ENCODE measurements at regions not wholly inside any gene's neighbourhood (a gene's known extent, or its start where the extent isn't known, plus 50 kb on each side); places are given as distances from the start of the nearest gene placed in this dataset.
"Not testable (repeated sequence)": the region's sequence is repeated elsewhere in the genome, so short reads cannot be mapped to it uniquely, and the experiment has no call there.

- no peak for DNase-seq
These were observed 765.3 kb upstream of the SLIT2 start for GRCh38 chr4:19486400-19486799.

DNA sequence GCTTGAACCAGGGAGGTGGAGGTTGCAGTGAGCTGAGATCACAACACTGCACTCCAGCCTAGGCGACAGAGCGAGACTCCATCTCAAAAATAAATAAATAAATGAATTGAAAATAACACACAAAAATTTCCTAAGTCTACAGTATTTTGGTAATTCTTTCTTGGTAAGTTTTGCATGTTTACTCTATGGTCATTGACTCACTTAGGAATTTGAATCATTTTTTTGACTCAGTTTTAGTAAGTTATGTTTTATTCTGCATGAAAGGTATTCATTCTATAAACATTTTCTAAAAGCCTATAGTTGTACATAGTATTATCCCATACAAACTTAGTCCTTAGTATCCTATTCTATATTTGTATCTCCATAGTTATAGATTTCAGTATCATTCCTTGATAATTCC lies 772.9 kb upstream of the SLIT2 start:
- no peak for DNase-seq

DNA sequence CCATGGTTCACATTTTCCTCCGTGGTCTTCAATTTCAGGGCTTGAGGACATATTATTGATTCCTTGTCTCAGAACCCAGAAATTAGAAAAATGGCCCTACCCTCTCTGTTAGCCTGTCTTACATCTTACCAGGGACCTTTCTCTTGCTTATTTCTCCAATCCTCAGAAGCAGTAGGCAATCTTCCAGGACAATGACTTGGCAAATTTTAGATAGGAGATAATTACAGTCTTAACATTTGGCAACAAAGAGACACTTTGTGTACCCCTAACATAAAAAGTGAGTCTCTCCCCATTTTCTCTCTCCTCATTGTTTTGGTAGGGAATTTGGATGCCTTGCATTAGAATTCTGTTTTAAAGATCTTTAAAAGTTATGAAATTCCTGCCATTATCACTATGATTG lies 778.1 kb upstream of the SLIT2 start:
- no peak for DNase-seq

GRCh38 chr4:19472666-19473065 lies 779.0 kb upstream of the SLIT2 start:
- no peak for DNase-seq

- DNase-seq: not testable (repeated sequence)
These were observed 781.7 kb upstream of the SLIT2 start for GRCh38 chr4:19470001-19470400.

DNA sequence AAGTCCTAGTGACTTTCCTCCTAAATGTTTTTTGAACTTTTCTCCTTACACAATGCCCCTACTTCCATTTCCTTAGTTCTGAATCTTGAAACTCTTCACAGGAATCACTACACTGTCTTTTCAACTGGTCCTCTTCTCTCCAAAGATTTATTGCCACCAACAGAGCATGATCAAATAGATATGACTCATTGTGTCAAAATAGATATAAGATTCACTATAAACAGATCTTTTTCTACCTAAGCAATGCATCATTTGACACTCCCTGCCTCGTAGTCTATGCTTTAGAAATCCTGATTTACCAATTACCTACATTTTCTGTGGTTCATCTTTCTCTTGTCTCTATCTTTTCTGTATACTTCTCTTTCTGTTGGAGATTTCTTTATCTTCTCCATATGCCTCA lies 789.6 kb upstream of the SLIT2 start:
- DNase-seq: no peak

- no peak for DNase-seq
These were observed 795.7 kb upstream of the SLIT2 start for GRCh38 chr4:19455850-19456602.

GRCh38 chr4:19455196-19455595 lies 796.5 kb upstream of the SLIT2 start:
- no peak for DNase-seq

GRCh38 chr4:19438233-19438632 lies 813.5 kb upstream of the SLIT2 start:
- DNase-seq: no peak

GRCh38 chr4:19437008-19437407 lies 814.7 kb upstream of the SLIT2 start:
- no peak for DNase-seq

DNA sequence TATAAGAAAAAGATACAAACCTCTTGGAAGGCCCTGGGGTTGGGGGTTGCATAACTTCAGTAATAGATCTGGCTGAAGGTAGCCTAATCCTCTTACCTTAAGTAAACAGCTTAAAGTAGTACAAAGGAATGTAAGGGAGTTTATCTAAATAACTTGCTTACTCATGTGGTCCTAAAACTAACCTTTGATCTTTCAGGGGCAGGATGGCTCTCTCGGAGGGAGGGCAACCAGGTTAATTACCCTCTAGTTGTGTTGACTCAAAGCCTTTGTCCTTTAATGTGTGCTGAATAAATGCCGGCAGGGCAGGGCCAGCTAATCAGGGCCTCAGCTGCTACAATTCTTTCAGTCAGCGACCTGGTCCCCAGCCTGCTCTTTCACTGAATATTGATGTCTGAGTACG lies 822.0 kb upstream of the SLIT2 start:
- DNase-seq: no peak

- DNase-seq: no peak
These were observed 826.6 kb upstream of the SLIT2 start for GRCh38 chr4:19425146-19425545.

GRCh38 chr4:19417256-19417655 lies 834.4 kb upstream of the SLIT2 start:
- no peak for DNase-seq

GRCh38 chr4:19416146-19416545 lies 835.6 kb upstream of the SLIT2 start:
- DNase-seq: no peak

DNA sequence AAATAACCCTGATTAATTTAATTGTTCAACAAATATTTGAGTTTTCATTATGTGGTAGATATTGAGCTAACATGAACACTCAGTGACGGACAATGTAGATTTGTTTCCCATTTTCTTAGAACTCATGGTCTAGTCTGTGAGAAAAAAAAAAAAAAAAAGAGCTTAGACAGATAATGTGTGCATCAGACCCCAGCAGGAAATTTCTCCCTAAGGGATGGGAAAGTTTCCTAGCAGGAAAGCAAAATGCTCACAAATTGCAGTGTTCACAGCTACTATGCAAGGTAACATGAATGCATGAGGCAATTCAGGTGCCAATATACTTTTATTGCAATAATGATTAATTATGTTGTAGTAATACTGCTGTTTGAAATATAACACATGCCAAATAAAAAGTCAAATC lies 843.2 kb upstream of the SLIT2 start:
- no peak for DNase-seq

- DNase-seq: no peak
These were observed 844.9 kb upstream of the SLIT2 start for GRCh38 chr4:19406789-19407188.

DNA sequence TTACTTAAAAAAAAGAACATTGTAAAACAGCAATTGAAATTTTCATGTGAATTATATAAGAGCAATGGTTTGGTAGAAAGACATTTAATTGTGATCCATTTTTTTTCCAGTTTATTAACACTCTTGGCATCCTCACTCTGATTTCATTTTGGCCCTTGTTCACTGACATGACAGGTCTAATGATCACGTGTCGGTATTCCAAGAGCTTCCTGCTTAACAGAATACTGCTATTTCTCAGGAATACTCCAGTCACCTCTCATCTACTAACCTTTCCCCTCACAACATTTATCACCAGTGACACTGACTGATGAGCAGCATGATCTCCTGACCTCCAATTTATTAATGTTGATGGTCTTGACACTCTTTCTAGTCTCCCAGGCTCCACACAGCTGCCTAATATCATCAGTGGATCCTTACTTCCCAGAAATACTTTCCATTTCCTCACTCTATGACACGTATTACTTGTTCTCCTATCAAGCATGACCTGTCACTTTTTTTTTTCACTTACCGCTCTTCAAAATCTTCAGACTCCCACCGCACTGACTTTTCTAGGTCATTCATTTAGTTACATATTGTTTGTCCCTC lies 847.8 kb upstream of the SLIT2 start:
- no peak for DNase-seq

DNA sequence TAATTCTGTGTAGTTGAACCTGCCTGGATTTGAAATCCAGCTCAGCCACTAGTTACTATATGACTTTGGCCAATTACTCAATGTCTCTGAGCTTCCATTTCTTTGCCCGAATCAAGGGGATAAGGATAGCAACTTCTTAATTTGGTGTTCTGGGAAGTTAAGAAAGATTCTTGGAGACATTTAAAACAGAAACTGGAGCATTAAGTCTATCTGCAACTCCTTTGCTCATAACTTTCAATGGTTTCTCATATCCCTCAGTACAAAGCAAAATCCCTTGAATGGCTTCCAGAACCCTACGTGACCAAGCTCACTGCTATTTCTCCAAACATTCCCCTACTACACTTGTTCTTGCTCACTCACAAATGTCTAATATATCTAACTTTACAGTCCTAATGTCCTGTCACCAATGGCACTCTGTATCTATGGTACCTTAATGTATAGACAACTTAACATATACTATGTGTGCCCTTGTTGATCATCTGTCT lies 849.1 kb upstream of the SLIT2 start:
- no peak for DNase-seq

DNA sequence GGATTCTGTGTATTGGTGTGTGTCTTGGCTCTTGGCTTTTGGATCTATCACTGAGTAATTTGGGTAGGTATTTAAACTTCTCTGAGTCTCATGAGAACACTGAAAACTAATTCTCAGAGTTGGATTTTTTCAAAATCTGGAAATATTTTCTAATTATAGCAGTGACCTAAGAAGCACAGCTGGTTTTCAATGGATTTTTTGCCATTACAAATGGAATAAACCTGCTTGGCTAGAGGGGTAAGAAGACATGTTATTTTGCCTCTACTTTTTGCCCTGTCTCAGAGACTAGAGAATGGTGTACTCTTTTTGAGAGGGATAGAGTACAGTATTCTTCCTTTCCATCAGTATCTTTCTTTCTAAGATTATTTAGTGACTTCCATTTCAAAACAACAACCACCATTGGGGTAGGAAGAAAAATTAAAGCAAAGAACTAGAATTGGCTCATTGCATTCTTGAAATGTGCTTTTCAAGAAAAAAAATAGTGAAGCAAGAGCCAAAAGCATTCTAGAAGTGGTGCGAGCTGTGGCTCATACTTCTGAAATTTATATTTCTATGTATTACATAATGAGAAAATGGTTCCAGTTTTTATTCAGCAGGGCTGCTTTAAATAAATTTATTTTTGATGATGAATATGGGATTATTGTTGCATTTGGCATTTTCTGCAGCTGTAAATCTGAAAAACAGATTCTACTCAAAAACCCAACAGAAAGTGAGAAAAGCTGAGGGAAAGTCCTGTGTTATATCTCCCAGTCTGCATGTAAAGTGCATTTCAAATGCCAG lies 850.2 kb upstream of the SLIT2 start:
- DNase-seq: no peak

GRCh38 chr4:19400820-19401219 lies 850.9 kb upstream of the SLIT2 start:
- no peak for DNase-seq

GRCh38 chr4:19399001-19399400 lies 852.7 kb upstream of the SLIT2 start:
- DNase-seq: no peak

GRCh38 chr4:19386786-19387185 lies 864.9 kb upstream of the SLIT2 start:
- no peak for DNase-seq

DNA sequence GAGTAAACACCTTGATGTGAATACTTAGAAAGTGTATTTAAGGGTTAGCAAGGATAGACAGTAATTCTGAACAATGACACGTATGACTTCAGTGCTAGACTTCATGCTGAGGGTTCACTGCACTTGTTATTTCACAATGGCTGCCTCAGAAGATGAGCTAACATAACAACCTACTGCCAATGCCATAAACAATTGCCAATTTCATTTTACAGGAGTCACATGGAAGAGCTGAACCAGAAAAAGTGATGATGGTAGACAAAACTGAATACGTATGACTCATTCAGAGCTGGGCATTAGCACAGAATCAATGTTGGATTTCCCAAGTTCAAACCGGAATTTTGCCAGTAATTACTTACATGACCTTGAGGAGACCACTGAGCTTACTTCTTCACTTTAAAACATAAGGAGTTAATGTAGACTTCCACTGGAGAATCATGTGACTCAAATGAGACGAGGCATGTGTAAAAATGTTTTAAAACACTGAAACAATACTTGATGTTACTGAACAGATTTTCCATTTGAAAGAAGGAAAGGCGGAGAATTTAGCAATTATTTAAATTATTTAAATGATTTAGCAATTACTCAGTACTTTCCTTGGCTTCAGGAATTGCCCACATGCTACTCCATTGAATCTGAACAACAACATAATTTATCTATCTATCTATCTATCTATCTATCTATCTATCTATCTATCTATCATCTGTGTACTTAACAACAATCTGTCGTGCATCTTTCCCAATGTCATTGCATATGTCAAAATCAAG lies 868.5 kb upstream of the SLIT2 start:
- DNase-seq: no peak

Measured in right forelimb (tissue), 1 donor.